HPDE6-E6E7 (cell line): ENCODE measurements at regions not wholly inside any gene's neighbourhood (a gene's known extent, or its start where the extent isn't known, plus 50 kb on each side); places are given as distances from the start of the nearest gene placed in this dataset.
"Not testable (repeated sequence)": the region's sequence is repeated elsewhere in the genome, so short reads cannot be mapped to it uniquely, and the experiment has no call there.

ENCODE experiments used
- DNase-seq: peaks from one replicate; pipeline ENCODE4 v3.0.0; 2011; ENCODE audit warnings: missing footprints; ENCODE audit errors: extremely low spot score

DNA sequence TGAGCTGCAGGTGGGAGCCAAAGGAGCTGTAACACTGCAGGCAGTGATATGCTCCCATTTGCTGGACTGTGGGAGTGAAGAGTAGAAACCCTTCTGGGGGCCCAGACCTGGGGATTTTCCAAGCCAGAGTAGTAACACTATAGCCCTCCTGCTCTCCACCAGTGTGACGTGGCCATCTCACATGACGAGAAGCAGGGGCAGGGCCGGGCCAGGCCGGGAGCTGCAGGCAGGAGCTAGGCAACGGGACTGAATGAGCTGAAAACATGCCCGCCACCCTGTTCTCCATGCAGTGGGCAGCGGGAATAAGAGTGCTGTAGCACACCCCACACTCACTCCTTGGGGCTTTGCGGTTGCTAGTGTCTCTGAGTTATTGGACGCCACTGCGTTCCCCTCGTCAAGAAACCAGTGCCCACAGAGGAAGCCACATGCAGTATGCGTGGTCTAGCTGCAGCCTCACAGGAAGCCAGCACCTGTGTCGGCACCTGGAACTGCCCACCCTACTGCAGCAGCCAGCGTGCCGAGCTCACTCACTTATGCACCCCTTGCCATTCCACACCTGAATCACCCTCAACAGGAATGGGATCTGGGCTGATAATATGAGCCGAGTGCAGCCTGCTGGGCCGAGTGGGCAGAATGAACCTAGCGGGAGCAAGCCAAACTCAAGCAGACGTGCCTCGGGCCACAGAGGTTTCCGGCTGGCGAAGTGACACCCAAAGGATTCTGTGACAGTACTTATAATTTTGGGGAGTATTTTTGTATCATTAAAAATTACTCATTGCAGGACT, 1389.6 kb downstream of the KCNT2 start:
- no peak for DNase-seq

DNA sequence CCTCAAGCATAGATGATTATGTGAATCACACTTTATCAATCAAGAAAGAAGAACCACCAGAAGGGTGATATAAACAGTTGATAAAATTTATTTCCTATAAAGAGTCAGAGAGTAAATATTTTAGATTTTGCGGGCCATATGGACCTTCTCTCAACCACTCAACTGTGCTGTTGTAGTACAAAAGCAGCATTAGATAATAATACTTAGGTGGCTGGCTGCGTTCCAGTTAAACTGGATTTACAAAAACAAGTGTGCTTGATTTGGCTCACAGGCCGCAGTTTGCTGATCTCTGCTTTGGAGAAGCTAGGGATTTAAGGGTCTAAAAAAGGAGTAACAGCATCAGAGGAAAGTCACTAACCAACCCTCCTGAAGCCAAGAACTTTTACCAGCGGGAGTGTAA, 1406.0 kb downstream of the KCNT2 start:
- DNase-seq: no peak

DNA sequence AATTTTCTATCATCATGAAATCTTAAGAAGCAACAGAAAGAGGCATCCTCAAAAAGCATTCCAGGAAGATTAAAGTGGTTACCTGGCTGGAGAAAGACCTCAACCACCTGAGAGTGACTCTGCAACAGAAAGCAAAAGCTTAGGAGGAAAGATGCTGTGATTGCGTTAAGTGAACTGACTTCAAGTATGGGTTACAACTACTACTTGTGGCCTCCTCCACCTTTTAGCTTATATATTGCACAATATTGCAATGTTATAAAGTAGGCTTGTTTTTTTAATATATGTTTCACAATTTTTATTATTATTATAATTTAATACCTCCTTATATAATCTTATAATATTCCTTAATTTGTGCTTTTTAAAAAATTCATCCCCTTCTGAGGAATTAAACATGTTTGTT, 1407.5 kb downstream of the KCNT2 start:
- DNase-seq: no peak

DNA sequence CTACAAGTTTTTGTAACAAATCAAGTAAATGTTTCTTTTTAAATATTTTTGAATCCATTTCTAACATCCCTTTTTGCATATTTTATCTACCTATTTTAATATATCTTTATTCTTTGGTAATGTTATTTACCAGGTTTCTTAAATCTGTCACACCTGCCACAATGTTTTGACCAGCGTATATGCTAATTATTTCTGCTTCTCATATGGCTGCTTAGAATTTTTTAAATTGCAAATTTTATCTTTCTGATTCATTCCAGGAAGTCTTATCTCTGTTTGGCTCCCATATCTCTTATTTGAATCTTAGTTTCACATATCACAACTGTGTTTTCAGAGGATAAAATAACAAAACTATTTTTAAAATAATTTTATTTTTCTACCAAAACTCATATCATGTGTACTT, 1411.1 kb downstream of the KCNT2 start:
- no peak for DNase-seq

DNA sequence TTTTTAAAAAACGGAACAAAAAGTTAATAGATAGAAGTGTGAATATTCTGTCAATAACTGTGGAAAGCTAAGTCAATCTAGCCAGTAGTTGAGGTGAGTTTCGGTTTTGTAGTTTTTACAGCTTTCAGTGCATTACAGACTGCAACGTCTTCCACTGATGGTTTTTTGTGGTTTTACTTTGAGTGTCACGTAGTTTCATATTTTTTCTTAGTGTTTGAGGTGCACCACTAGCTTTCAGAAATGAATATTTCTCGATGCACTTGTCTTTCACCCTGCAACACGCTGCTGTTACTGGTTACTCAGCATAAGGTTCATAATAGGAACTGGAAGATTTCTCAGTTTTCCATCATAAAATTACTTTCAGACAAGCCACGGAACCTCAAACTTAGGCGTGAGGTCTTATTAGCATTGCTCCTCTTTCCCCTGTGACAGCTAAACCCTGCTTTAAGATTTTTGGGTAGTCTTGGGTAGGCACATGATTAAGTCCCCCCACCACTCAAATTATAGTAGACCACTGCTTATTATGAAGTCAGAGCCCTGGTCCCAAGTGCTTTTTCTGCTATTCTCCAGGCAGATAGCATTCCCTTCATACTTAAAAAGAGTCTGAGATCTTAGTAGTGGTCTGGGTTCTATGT, 1412.7 kb downstream of the KCNT2 start:
- DNase-seq: no peak

DNA sequence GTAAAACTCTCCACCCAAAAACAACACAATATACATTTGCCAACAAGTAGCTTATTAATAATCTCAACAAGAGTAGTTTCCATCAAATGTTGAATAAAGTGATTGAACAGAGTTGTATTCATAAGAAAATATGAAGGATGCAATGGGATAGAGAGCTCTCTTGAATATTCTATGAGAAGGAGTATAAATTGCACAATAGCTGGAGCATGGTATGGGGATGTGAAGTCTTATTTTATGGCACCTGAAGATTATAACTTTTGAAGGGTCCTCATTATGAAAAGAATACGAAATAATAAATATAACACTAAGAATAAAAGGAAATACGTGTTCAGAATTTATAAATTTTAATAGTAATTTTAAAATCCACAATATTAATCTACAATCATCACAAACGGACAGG, 1415.1 kb downstream of the KCNT2 start:
- no peak for DNase-seq

DNA sequence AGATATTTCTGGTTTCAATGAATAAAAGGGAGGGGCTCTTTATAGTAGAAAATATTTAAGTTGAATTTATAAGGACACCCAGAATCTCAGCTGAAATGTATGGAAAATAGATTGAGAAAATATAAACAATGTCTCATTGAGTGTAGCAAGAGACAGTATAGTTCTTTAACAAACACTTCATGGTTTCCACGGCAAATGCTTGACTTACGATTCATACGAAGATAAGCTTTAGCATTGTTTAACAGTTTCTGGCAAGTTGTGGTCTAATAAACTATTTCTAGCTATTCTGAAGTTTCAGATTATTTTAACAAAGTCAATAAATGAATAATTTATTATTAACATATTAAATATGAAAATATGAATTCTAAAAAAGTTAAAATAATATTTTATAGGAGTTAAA, 1419.4 kb downstream of the KCNT2 start:
- no peak for DNase-seq

DNA sequence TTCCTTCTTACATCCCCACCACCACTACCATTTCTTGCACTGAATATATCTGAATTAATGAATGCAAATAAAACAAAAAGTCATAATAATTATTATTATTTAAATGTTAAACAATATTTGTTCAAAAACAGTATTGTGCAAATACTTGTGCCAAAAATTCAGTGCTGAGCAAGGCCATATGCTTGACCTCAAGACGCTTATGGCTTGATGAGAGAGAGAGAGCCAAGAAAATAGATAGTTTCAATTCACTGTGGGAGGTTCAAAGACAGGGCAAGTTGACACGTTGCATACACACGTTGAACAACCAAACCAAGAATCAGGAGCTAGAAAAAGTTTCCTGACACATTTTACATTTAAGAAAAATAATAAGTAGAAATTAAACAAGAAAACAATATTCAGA, 1421.7 kb downstream of the KCNT2 start:
- DNase-seq: no peak

DNA sequence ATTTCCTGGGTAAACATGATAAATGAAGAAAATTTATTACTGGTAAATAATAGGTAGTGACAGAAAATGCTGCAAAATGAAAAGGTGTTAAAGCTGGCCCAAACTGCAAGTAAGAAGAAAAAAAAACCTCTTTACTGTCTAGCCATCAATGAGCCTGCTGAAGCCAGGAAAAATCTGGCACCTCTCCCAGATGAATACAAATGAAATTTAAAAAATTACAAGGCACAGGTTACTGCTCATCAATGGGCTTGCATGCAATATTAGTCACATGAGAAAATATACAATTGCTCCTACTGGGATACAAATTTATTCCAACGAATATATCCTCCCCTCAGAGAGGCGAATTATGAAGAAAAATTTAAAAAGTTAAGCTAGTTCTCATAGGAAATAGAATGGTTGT, 1422.5 kb downstream of the KCNT2 start:
- DNase-seq: no peak

DNA sequence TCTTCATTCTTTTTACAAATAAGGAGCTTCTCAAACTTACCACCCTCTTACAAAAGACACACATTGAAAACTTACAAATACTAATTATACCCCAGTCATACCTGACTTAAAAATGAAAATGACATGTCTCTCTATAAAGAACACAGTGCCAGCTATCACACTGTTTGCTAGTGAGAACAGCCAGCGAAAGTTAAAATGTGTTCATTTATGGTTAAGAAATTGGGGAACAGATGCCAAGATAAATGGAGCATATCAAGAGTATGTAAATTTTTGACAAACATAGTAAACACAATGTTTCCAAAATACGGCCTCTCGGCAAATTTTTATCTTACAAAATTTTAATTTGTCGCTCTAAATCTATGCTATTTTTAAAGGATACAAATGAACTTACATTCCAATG, 1422.9 kb downstream of the KCNT2 start:
- DNase-seq: no peak

DNA sequence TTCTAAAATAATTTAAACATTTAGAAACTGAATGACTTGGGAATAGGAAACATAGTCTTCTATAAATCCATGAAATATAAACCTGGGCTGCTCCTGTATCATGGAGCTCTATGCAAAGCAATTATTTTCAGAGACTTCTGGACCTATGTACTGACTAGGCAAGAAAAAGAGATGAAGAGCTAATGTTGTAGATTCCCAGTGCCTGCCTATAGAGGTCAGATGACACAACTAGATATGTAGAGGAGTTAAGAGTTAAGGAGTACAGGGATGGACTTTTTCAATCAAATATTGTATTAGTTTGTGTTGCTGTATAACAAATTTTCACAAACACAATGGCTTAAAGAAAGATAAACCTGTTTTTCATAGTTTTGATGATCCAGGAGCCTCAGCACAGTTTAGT, 1434.5 kb downstream of the KCNT2 start:
- DNase-seq: no peak

DNA sequence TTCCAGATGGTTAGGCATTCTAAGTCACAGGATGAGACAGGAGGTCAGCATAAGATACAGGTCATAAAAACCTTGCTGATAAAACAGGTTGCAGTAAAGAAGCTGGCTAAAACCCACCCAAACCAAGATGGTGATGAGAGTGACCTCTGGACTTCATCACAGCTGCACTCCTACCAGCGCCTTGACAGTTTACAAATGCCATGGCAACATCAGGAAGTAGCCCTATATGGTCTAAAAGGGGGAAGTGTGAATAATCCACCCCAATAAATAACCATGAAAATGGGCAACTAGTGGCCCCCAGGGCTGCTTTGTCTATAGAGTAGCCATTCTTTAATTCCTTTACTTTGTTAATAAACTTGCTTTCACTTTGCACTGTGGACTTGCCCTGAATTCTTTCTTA, 1448.4 kb downstream of the KCNT2 start:
- not testable (repeated sequence) for DNase-seq

DNA sequence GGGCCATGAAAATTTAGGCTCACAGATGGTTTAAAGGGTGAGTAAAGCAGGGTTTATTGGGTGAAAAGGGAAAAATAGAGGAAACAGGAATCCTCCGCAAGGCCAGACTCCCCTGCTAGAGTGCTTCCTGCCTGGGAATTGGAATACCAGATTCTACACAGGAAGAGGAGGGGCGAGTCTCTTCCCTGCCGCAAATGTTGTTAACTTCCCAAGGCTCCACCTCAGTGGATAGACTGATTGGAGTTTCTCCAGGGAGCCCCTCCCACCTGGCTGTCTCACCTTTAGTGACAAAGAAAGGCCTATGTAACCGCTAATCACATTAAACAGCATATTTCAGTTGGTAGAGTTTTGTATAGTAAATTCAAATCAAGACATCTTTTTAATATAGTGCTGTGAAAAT, 1450.1 kb downstream of the KCNT2 start:
- DNase-seq: no peak

DNA sequence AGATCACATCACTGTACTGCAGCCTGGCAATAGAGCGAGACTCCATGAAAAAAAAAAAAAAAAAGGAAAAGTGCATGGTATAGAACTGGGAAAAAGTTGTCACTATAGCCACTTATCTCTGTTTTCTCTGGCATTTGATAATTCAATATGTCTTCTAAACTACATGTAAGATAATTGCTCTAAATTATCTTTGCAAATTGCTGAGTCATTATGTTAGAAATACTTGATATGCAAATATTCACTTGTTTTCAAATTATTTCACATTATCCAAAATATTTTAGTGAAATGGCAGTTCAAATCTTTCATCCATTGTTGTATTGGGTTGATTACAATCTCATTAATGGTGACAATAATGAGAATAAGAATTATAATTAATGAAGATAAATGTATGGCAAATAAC, 1455.1 kb downstream of the KCNT2 start:
- DNase-seq: no peak

DNA sequence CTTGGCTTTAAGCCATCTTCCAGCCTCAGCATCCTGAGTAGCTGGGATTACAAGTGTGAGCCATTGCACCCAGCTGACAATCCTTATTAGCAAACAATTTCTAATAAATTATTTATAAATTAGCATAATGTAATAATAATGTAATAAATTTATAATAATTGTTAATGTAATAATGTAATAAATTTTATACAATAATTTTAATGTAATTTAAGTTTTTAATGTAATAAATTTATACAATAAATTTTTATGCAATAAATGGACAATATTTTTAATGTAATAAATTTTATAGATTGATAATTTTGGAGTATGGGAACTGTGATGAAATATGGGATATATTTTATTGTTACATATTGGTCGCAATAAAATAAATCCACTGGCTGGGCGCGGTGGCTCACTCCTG, 1457.5 kb downstream of the KCNT2 start:
- DNase-seq: no peak

DNA sequence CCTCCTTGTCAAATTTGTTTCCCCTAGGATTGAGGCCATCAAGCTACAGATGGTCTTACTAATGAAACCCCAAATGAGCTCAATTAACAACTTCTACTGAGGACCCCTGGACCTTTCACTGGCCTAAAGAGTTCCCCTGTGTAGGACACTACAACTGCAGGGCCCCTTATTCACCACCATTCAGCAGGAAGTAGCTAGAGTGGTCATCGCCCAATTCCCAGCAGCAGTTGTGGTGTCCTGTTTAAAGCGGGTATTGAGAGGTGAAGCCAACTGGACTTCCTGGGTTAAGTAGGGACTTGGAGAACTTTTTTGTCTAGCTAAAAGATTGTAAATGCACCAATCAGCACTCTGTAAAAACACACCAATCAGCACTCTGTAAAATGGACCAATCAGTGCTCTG, 1466.9 kb downstream of the KCNT2 start:
- no peak for DNase-seq

DNA sequence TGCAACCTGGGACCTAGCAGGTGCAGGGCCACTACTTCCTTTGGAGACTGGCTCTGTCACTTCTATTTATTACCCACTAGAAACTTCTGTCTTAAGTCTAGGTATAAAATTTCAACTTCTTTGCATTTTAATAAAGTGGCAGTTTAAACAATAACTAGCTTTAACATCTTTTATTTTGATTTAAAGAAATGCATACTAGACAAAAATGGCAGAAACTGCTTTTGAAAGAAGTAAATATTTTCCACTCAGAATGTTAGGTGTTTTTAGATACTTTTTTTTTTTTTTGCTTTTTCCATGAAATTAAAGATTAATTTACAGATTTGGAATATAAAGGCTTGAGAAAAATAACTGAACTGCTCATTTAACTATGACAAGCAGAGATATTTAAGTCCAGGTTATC, 1477.6 kb downstream of the KCNT2 start:
- no peak for DNase-seq

DNA sequence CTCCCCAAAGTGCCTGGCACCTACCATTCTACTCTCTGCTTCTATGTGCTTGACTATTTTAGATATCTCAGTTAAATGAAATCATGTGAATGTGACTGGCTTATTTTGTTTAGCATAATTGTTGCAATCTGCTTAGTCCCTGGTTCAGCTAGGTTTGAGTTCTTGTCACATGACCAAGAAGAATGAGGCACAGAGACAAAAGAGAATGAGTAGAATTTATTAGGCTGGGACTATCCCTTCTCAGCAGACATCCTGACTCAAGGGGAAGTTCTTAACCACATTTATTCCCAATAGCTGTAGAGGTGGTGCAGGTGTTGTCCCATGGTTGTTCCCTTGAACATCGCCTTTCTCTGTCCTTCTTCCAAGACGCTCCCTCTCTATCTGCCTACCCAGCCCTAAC, 1485.7 kb downstream of the KCNT2 start:
- no peak for DNase-seq

DNA sequence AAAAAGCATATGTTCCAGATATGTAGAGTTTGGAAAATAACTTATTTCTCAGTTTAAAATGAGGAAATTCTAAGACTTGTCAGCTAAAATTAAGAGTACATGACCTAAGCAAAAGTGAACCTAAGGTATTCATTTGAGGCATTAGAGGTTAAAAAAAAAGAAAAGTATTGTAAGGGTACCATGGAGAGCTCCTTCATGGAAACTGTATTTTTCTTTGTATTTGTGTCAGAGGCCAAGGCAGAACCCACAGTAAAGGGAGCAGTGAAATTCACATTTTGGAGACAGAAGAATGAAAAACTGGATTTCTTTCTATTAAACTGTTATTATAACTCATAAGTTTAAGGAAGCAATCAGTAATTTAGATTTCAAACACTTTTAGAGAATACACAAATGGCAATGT, 1494.8 kb downstream of the KCNT2 start:
- DNase-seq: no peak

DNA sequence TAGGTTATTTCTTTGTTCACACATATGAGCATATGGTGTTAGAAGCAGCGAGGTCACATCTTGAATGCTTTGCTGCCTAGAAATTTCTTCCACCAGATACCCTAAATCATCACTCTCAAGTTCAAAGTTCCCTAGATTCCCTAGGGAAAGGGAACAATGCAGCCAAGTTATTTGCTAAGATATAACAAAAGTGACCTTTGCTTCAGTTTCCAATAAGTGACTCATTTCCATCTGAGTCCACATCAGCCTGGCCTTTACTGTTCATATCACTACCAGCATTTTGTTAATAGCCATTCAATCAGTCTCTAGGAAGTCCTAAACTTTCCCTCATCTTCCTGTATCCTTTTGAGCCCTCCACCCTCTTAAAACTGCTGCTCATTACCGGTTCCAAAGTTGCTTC, 1502.5 kb downstream of the KCNT2 start:
- DNase-seq: no peak

DNA sequence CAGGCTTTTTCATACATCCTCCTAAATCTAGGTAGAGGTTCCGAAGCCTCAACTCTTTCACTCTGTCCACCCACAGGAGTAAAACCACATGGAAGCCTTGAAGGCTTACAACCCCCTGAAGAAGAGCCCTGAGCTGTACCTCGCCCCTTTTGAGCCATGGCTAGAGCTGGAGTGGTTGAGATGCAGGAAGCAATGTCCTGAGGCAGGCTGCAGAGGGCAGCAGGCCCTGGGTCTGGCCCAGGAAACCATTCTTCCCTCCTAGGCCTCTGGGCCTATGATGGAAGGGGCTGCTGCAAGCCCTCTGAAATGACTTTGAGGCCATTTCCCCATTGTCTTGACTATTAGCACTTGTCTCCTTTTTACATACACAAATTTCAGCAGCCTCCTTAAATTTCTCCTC, 1503.0 kb downstream of the KCNT2 start:
- DNase-seq: no peak

DNA sequence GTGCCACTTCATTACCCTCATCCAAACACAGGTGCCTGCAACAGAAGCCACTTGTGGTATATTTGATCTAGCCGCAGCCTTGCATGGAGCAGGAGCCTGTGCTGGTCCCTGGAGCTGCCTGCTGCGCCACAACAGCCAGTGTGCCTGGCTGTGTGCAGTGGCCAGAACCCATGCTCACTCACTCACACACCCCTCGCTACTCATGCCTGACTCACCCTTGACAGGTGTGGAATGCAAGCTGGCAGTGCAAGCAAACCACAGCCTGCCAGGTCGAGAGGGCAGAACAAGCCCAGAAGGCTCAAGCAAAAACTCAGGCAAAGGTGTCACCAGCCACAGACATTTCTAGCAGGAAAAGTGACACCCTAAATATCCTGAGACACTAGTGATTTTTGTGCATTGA, 1510.9 kb downstream of the KCNT2 start:
- DNase-seq: peak; percentile 53

DNA sequence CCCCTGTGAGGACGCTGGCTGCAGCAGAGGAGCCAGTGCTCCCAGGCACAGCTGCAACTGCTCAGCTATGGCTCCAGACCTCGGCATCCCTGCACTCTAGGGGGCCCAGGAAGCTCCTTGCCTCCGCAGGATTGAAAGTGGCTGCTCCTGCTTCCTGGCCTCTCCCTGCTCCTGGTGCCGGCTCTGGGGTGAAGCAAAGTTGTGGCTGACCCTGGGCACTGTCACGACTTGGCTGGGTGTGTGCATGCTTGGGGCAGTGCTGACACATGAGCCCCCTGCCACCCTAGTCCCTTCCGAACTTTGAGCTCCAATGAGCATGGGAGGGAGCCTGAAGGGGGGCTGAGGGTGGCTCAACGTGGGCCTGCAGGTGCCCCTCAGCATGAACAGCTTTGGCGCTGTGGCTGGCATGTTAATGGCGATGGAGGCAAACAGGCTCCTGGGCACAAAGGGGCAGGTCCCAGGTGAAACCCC, 1512.2 kb downstream of the KCNT2 start:
- no peak for DNase-seq

DNA sequence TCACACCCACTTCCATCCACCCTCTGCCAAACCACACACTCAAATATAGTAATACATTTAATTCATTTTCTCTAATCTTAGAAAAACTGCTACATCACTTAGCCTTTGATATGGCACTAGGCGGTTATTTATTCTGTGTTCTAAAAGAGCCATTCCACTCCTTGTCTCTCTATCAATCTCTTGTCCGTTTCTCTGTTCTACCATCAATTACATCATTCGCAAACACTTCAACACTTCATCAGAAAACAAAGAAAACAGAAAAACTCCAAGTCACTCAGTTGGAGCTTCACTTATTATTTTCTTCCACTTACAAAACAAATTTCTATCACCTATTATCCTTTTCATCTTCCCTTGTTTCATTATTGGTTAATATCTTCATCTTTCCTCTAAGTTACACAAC, 1523.0 kb downstream of the KCNT2 start:
- no peak for DNase-seq
